Fibroblast of skin of scalp (primary cell): ENCODE measurements at regions not wholly inside any gene's neighbourhood (a gene's known extent, or its start where the extent isn't known, plus 50 kb on each side); places are given as distances from the start of the nearest gene placed in this dataset.

ENCODE experiments used
- DNase-seq: peaks from one replicate; pipeline ENCODE4 v3.0.0-alpha.2; 2013

GRCh38 chr10:92792661-92793060 is 55.7 kb upstream of the EXOC6 start:
- DNase-seq: no peak
